Astrocyte (in vitro differentiated cells and primary cell): ENCODE measurements at regions not wholly inside any gene's neighbourhood (a gene's known extent, or its start where the extent isn't known, plus 50 kb on each side); places are given as distances from the start of the nearest gene placed in this dataset.

Source experiments
- EZH2 ChIP-seq: IDR thresholded peaks from 2 replicates; pipeline ENCODE4 v1.6.1; 2012; ENCODE audit warnings: mild to moderate bottlenecking, low read length, inconsistent platforms; ENCODE audit not compliant: insufficient read depth
- TF ChIP-seq, protein P1 (sequence below): IDR thresholded peaks from 2 replicates; pipeline ENCODE4 v1.5.1; 2011; ENCODE audit warnings: low read depth, mild to moderate bottlenecking, inconsistent platforms, low read length, moderate library complexity; ENCODE audit not compliant: insufficient read depth

DNA sequence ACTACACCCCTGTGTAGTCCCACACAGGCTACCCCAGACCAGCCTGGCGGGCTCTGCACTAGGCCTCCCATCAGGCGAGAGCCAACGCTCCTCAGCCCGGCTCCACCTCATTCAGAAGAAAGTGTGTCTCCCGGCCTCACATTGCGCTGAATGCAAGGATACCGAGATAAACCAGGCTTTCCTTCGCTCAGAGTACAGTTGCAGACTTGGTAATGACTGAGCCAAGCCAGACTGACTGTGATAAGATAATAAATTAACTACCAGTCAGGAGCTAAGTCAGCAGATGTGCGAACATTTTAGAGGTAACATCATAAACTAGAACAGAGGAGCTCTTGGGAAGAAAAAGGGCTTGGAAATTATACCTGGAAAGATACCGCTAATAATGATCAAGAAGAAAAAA is 397.6 kb downstream of the TRIML1 start:
- TF ChIP-seq, protein P1, sequence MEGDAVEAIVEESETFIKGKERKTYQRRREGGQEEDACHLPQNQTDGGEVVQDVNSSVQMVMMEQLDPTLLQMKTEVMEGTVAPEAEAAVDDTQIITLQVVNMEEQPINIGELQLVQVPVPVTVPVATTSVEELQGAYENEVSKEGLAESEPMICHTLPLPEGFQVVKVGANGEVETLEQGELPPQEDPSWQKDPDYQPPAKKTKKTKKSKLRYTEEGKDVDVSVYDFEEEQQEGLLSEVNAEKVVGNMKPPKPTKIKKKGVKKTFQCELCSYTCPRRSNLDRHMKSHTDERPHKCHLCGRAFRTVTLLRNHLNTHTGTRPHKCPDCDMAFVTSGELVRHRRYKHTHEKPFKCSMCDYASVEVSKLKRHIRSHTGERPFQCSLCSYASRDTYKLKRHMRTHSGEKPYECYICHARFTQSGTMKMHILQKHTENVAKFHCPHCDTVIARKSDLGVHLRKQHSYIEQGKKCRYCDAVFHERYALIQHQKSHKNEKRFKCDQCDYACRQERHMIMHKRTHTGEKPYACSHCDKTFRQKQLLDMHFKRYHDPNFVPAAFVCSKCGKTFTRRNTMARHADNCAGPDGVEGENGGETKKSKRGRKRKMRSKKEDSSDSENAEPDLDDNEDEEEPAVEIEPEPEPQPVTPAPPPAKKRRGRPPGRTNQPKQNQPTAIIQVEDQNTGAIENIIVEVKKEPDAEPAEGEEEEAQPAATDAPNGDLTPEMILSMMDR = no peak
- no peak for TF ChIP-seq EZH2
